Liver (tissue), 8 donors: ENCODE measurements at regions not wholly inside any gene's neighbourhood (a gene's known extent, or its start where the extent isn't known, plus 50 kb on each side); places are given as distances from the start of the nearest gene placed in this dataset.

Source experiments
- DNase-seq: peaks from one replicate; pipeline ENCODE4 v3.0.0-alpha.2; 2017; ENCODE audit warnings: low spot score
- H3K27ac ChIP-seq, 2 donors: one replicate each; pipeline ENCODE4 v1.7.0; 2013; ENCODE audit warnings: inconsistent platforms in 2 of 2, low read length in 2 of 2, control low read depth in 1 of 2, low read depth in 1 of 2, mild to moderate bottlenecking in 1 of 2
- H3K27me3 ChIP-seq, 4 donors: one replicate each; pipeline versions ENCODE4 v1.6.1 to v1.7.0; 2013; ENCODE audit warnings: low read length in 3 of 4, inconsistent platforms in 1 of 4, mild to moderate bottlenecking in 1 of 4, moderate library complexity in 1 of 4; ENCODE audit not compliant: control insufficient read depth in 4 of 4, insufficient read depth in 4 of 4
- H3K36me3 ChIP-seq, 4 donors: one replicate each; pipeline versions ENCODE4 v1.6.1 to v1.7.0; 2013; ENCODE audit warnings: low read length in 3 of 4, mild to moderate bottlenecking in 3 of 4, low read depth in 1 of 4, moderate library complexity in 1 of 4; ENCODE audit not compliant: control insufficient read depth in 4 of 4, insufficient read depth in 3 of 4
- H3K4me1 ChIP-seq, 4 donors: one replicate each; pipeline versions ENCODE4 v1.6.1 to v1.7.0; 2013; ENCODE audit warnings: low read length in 3 of 4, mild to moderate bottlenecking in 3 of 4, moderate library complexity in 1 of 4; ENCODE audit not compliant: control insufficient read depth in 4 of 4, insufficient read depth in 4 of 4
- H3K4me3 ChIP-seq, 3 donors: one replicate each; pipeline versions ENCODE4 v1.6.1 to v1.7.0; 2013; ENCODE audit warnings: low read length in 3 of 3, control low read depth in 1 of 3, low read depth in 1 of 3, mild to moderate bottlenecking in 1 of 3
- H3K9ac ChIP-seq, 2 donors: one replicate each; pipeline ENCODE4 v1.7.0; 2013; ENCODE audit warnings: low read length in 2 of 2, mild to moderate bottlenecking in 2 of 2, moderate library complexity in 2 of 2, control low read depth in 1 of 2, low read depth in 1 of 2
- H3K9me3 ChIP-seq, 4 donors: one replicate each; pipeline versions ENCODE4 v1.6.1 to v1.7.0; 2013; ENCODE audit warnings: low read length in 3 of 4; ENCODE audit not compliant: control insufficient read depth in 4 of 4
- ATF3 ChIP-seq: IDR thresholded peaks from 2 replicates; pipeline ENCODE4 v1.6.1; 2016; ENCODE audit warnings: antibody characterized with exemption
- CTCF ChIP-seq: fragments of 150-350 bp; IDR thresholded peaks from 2 replicates; pipeline ENCODE4 v1.5.1; 2017; ENCODE audit warnings: improper control_type of control experiment, low read depth, low read length; ENCODE audit not compliant: missing input control
- FOXA1 ChIP-seq: IDR thresholded peaks from 2 replicates; pipeline ENCODE4 v1.6.1; 2016; ENCODE audit warnings: antibody characterized with exemption
- GABPA ChIP-seq, 2 donors: IDR thresholded peaks in 1 of 2; conservative IDR thresholded peaks in 1 of 2; 2 replicates each; pipeline ENCODE4 v1.6.1; 2016; ENCODE audit warnings: antibody characterized with exemption in 2 of 2, mild to moderate bottlenecking in 1 of 2, moderate library complexity in 1 of 2
- HNF4A ChIP-seq, 2 donors: conservative IDR thresholded peaks; 2 replicates each; pipeline ENCODE4 v1.6.1; 2016; ENCODE audit warnings: antibody characterized with exemption in 2 of 2, mild to moderate bottlenecking in 2 of 2
- HNF4G ChIP-seq: IDR thresholded peaks from 2 replicates; pipeline ENCODE4 v1.6.1; 2016; ENCODE audit warnings: antibody characterized with exemption
- JUND ChIP-seq, 2 donors: IDR thresholded peaks; 2 replicates each; pipeline ENCODE4 v1.6.1; 2016; ENCODE audit warnings: antibody characterized with exemption in 2 of 2
- MAX ChIP-seq: IDR thresholded peaks from 2 replicates; pipeline ENCODE4 v1.6.1; 2016; ENCODE audit warnings: antibody characterized with exemption
- NR2F2 ChIP-seq: IDR thresholded peaks from 2 replicates; pipeline ENCODE4 v1.6.1; 2016; ENCODE audit warnings: antibody characterized with exemption
- RAD21 ChIP-seq, 2 donors: IDR thresholded peaks; 2 replicates each; pipeline ENCODE4 v1.6.1; 2016; ENCODE audit warnings: antibody characterized with exemption in 2 of 2, mild to moderate bottlenecking in 2 of 2
- REST ChIP-seq: IDR thresholded peaks from 2 replicates; pipeline ENCODE4 v1.6.1; 2016; ENCODE audit warnings: antibody characterized with exemption, mild to moderate bottlenecking
- RXRA ChIP-seq, 2 donors: IDR thresholded peaks; 2 replicates each; pipeline ENCODE4 v1.6.1; 2017 to 2018; ENCODE audit warnings: antibody characterized with exemption in 2 of 2, mild to moderate bottlenecking in 1 of 2
- SP1 ChIP-seq: IDR thresholded peaks from 2 replicates; pipeline ENCODE4 v1.6.1; 2018; ENCODE audit warnings: antibody characterized with exemption, mild to moderate bottlenecking
- YY1 ChIP-seq: IDR thresholded peaks from 2 replicates; pipeline ENCODE4 v1.6.1; 2016; ENCODE audit warnings: antibody characterized with exemption, mild to moderate bottlenecking
- ZBTB33 ChIP-seq: IDR thresholded peaks from 2 replicates; pipeline ENCODE4 v1.6.1; 2016; ENCODE audit warnings: antibody characterized with exemption
- WGBS: extraction: QIAGEN DNeasy Blood & Tissue Kit; methylation state at CpG from one replicate; pipeline ENCODE4 v1.1.7; 2013; 5-methylcytosine and 5-hydroxymethylcytosine counted together
- donor health status: healthy.
- donor health status: healthy.
- donor health status: healthy.
- donor health status: healthy.
- donor health status: healthy.

GRCh38 chr9:25948182-25948581, 269.9 kb upstream of the TUSC1 start:
- Histone ChIP-seq H3K27ac (no peak overlapping the region), H3K4me1 (no peaks in the 10 kb centered on the region), H3K9ac (no peak overlapping the region), H3K9me3 (no peaks in the 10 kb centered on the region), H3K27me3 (no peaks in the 10 kb centered on the region), H3K4me3 (no peak overlapping the region), H3K36me3 (no peaks in the 10 kb centered on the region)
- TF ChIP-seq FOXA1 = no peak
- TF ChIP-seq MAX = no peak
- TF ChIP-seq JUND (IDR thresholded peaks at IDR 0.05) = no peak
- TF ChIP-seq GABPA (IDR thresholded peaks at IDR 0.05 in 1 of 2, conservative IDR thresholded peaks at IDR 0.05 in 1 of 2) = no peak
- no peak for TF ChIP-seq HNF4A (conservative IDR thresholded peaks at IDR 0.05)
- TF ChIP-seq NR2F2 = no peak
- no peak for TF ChIP-seq REST
- no peak for TF ChIP-seq ZBTB33
- TF ChIP-seq YY1 = no peak
- no peak for TF ChIP-seq SP1
- TF ChIP-seq CTCF = no peak
- TF ChIP-seq RAD21 (IDR thresholded peaks at IDR 0.05) = no peak
- no peak for TF ChIP-seq HNF4G
- no peak for DNase-seq

GRCh38 chr9:25939126-25939525, 260.9 kb upstream of the TUSC1 start:
- TF ChIP-seq CTCF (no peak), ATF3 (no peak), RXRA (IDR thresholded peaks at IDR 0.05) (no peak), RAD21 (IDR thresholded peaks at IDR 0.05) (no peak), SP1 (no peak)
- H3K9me3 ChIP-seq = no peaks in the 10 kb centered on the region
- 83% methylated on average over 1 of the region's 1 CpG for WGBS
- no peaks in the 10 kb centered on the region for H3K27me3 ChIP-seq
- H3K4me3 ChIP-seq = no peak overlapping the region
- no peaks in the 10 kb centered on the region for H3K36me3 ChIP-seq
- H3K4me1 ChIP-seq = no peaks in the 10 kb centered on the region
- DNase-seq = no peak
- H3K27ac ChIP-seq = no peak overlapping the region
- H3K9ac ChIP-seq = no peak overlapping the region
